Fibroblast of mammary gland (primary cell): ENCODE measurements at regions not wholly inside any gene's neighbourhood (a gene's known extent, or its start where the extent isn't known, plus 50 kb on each side); places are given as distances from the start of the nearest gene placed in this dataset.
A peak's percentile ranks its signal among the peaks of the same experiment; 100 is the strongest.

Source experiments
- DNase-seq: peaks from one replicate; pipeline ENCODE4 v3.0.0-alpha.2; 2010; ENCODE audit warnings: low read depth
- H3K4me3 ChIP-seq: 2 replicates; pipeline ENCODE4 v1.5.1; 2011; ENCODE audit warnings: low read depth, mild to moderate bottlenecking, low read length, moderate library complexity; ENCODE audit not compliant: control insufficient read depth
- TF ChIP-seq, protein P1 (sequence below): conservative IDR thresholded peaks from 2 replicates; pipeline ENCODE4 v1.5.1; 2011; ENCODE audit warnings: low read depth, low read length, inconsistent platforms; ENCODE audit not compliant: control insufficient read depth, insufficient read depth

DNA sequence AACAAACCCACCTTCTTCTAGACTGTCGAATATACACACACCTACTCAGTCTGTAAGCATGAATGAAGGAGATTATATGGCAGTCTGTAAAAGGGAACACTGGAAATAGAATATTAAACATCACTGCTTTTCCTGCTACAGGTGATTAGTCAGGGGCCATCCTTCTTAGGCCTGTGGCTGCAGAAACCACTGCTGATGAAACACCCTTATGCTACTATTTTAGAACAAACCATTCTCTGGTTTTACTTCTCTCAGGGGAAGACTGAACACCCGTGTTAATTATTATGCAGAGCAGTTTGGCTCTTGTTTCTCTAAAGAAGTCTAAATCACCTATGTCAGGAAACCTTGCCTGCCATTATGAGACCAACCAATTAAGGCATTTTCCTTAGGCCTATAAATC lies 351.1 kb upstream of the KLF6 start:
- TF ChIP-seq, protein P1, sequence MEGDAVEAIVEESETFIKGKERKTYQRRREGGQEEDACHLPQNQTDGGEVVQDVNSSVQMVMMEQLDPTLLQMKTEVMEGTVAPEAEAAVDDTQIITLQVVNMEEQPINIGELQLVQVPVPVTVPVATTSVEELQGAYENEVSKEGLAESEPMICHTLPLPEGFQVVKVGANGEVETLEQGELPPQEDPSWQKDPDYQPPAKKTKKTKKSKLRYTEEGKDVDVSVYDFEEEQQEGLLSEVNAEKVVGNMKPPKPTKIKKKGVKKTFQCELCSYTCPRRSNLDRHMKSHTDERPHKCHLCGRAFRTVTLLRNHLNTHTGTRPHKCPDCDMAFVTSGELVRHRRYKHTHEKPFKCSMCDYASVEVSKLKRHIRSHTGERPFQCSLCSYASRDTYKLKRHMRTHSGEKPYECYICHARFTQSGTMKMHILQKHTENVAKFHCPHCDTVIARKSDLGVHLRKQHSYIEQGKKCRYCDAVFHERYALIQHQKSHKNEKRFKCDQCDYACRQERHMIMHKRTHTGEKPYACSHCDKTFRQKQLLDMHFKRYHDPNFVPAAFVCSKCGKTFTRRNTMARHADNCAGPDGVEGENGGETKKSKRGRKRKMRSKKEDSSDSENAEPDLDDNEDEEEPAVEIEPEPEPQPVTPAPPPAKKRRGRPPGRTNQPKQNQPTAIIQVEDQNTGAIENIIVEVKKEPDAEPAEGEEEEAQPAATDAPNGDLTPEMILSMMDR = no peak
- no peak for DNase-seq
- H3K4me3 ChIP-seq = no peak overlapping the region

DNA sequence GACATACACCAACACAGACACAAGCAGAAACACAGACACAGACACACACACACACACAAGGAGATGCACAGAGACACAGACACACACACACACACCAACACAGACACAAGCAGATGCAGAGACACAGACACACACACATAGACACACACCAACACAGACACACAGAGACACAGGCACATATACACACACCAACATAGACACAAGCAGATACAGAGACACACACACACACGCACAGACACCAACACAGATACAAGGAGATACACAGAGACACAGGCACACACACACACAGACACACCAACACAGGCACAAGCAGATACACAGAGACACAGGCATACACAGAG lies 347.2 kb upstream of the KLF6 start:
- no peak overlapping the region for H3K4me3 ChIP-seq
- TF ChIP-seq, protein P1 = no peak
- no peak for DNase-seq

DNA sequence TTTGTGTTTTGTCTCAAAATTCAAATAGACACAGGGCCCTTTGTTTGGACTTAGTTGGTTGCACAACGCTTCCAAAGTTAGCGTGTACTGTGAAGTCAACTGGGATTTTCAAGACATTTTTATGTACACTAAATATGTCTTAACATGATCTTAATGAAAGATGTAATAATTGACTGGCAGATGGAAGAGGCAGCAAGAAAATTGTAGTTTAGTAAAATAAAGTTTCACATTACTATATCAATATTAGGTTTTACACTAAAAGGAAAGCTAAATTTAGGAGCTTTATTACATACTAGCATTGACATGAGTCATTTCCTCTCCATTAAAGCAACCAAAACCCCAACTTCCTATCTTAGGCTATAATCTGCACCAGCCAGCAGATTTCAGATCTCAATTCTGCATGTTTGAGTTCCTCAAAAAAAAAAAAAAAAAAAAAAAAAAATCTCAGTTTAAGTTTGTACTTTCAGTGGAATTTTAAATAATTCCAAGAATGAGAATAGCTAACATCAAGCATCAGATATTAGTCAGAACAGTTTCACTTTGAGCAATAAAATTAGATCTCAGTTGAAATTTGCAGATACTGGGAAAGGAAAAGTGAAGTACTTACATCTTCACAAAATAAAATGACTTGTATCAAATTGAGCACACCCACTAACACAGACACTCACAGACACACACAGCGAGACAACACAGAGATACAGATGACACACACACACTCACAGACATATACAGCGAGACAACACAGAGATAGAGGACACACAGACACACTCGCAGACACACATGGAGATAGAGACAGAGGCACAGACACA lies 346.6 kb upstream of the KLF6 start:
- TF ChIP-seq, protein P1 = no peak
- H3K4me3 ChIP-seq = no peak overlapping the region
- DNase-seq = peak; percentile 88

DNA sequence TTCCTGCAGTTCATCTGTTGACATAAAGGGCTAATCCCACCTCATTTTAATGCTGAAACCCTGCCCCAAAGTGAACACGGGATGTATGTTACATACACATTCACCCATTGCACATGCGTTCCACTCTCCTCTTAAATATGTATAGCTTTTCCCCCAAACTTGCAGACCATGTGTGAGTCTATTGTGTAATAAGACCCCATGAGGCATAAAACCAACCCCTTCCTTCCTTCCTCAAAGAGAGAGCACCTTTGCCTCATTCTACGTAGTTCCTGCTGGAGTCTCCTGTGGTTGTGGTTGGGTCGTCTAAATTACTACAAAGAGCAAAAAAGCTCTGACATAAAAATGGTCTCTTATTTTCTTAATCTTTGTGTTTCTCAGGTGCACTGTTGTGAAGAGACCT lies 345.7 kb upstream of the KLF6 start:
- TF ChIP-seq, protein P1 = no peak
- no peak for DNase-seq
- H3K4me3 ChIP-seq = no peak overlapping the region

DNA sequence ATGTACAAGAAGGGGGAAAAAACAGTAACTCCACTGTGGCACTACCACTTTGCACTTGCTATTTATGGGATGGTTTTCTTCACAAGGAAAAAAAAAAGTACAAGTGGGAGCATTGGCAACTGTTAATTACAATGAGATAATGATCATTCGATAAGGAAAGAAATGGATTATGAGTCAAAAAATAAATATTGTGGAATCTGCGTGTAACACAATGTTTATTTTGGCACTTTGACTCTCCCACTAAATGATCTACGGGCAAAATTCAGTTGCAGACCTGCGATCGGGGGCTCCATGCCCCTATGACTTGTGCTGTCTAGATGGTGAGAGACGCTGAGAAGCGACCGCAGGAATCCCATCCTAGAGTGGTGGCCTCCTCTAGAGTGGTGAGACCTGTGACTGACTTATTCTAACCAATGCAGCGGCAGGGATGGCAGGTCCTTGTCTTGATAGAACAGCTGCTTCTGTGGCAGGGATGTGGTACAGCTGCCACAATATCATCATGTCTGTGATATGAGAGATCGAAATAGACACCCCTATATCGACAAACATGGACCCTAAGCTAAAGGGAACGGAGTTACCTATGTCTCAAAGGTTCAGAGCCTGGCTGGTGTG lies 345.0 kb upstream of the KLF6 start:
- TF ChIP-seq, protein P1 = no peak
- H3K4me3 ChIP-seq = no peak overlapping the region
- DNase-seq = no peak

DNA sequence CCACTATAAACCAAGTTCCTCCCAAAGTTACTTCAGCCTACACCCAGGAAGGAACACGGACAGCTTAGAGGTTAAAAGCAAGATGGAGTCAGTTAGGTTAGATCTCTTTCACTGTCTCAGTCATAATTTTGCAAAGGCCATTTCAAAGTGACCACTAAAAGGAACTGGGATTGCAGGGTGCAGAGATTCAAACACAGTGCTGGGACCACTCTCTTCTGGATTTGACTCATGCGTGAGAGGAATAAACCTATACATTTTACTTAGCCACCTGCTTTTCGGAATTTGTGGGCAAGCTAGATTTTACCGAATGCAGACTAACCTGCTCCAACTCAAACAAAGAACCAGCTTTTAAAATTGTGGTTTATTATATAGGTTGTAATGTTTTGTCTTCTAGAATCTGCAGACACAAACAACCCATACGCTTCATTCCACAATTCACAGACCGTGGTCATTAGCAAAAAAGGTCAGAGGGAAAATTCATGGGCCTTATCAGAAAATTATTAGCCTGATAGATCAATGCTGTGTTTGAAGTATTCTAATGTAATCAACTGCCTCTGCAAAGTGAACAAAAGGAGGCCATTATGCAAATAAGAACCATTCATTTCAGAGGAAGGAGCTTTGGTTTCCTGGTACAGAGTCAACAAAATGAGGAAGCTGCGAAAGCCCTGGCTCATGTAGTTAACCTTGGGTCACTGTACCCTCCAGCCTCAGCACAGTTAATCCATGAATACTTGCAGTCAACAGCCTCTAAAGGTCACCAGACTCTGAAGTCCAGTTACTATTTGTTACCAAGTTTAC lies 342.7 kb upstream of the KLF6 start:
- TF ChIP-seq, protein P1 = no peak
- H3K4me3 ChIP-seq = no peak overlapping the region

More for the DNA sequence above, 342.7 kb upstream of the KLF6 start:
- no peak for DNase-seq
